ENCODE measurements at regions not wholly inside any gene's neighbourhood (a gene's known extent, or its start where the extent isn't known, plus 50 kb on each side); places are given as distances from the start of the nearest gene placed in this dataset.

GRCh38 chr5:123743990-123744583 is 232.1 kb downstream of the CSNK1G3 start:
- TF ChIP-seq, protein P1, sequence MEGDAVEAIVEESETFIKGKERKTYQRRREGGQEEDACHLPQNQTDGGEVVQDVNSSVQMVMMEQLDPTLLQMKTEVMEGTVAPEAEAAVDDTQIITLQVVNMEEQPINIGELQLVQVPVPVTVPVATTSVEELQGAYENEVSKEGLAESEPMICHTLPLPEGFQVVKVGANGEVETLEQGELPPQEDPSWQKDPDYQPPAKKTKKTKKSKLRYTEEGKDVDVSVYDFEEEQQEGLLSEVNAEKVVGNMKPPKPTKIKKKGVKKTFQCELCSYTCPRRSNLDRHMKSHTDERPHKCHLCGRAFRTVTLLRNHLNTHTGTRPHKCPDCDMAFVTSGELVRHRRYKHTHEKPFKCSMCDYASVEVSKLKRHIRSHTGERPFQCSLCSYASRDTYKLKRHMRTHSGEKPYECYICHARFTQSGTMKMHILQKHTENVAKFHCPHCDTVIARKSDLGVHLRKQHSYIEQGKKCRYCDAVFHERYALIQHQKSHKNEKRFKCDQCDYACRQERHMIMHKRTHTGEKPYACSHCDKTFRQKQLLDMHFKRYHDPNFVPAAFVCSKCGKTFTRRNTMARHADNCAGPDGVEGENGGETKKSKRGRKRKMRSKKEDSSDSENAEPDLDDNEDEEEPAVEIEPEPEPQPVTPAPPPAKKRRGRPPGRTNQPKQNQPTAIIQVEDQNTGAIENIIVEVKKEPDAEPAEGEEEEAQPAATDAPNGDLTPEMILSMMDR (IDR thresholded peaks at IDR 0.05) = no peak
- TF ChIP-seq POLR2A (IDR thresholded peaks at IDR 0.05) = no peak

Measured in stomach (tissue), 4 donors.